GM23338 (cell line): ENCODE measurements at regions not wholly inside any gene's neighbourhood (a gene's known extent, or its start where the extent isn't known, plus 50 kb on each side); places are given as distances from the start of the nearest gene placed in this dataset.

ENCODE experiments used
- ATAC-seq: fragments of 200-7000 bp; cut with Tn5 transposase; 3 replicates; pipeline ENCODE4 v1.9.1; 2020
- DNase-seq: peaks from one replicate; pipeline ENCODE4 v3.0.0-alpha.2; 2015; ENCODE audit warnings: low spot score
- H2AFZ ChIP-seq: fragments of 200-600 bp; sonication (generic); 2 replicates; pipeline ENCODE4 v1.8.0; 2016; ENCODE audit warnings: antibody characterized with exemption, mild to moderate bottlenecking, moderate library complexity
- H3F3A ChIP-seq: fragments of 200-600 bp; sonication (generic); replicated peaks from 2 replicates; pipeline ENCODE4 v1.8.0; 2017; ENCODE audit warnings: antibody characterized with exemption, mixed run types, low read depth
- H3K27ac ChIP-seq: fragments of 200-600 bp; sonication (generic); 2 replicates; pipeline ENCODE4 v1.6.1; 2016; ENCODE audit warnings: low read depth
- H3K27me3 ChIP-seq: fragments of 200-600 bp; sonication (generic); 2 replicates; pipeline ENCODE4 v1.8.0; 2016; ENCODE audit warnings: mild to moderate bottlenecking, mixed run types, moderate library complexity; ENCODE audit not compliant: insufficient read depth
- H3K36me3 ChIP-seq: fragments of 200-600 bp; sonication (generic); 2 replicates; pipeline ENCODE4 v1.8.0; 2016; ENCODE audit warnings: mild to moderate bottlenecking; ENCODE audit not compliant: insufficient read depth
- H3K4me1 ChIP-seq: fragments of 200-600 bp; sonication (generic); 2 replicates; pipeline ENCODE4 v1.8.0; 2016; ENCODE audit warnings: mild to moderate bottlenecking, moderate library complexity; ENCODE audit not compliant: insufficient read depth
- H3K4me2 ChIP-seq: fragments of 200-600 bp; sonication (generic); 2 replicates; pipeline ENCODE4 v1.7.1; 2017; ENCODE audit warnings: mixed run types
- H3K4me3 ChIP-seq: fragments of 200-600 bp; sonication (generic); 2 replicates; pipeline ENCODE4 v1.6.1; 2016; ENCODE audit warnings: mixed run types
- H3K79me2 ChIP-seq: fragments of 200-600 bp; sonication (generic); replicated peaks from 2 replicates; pipeline ENCODE4 v1.8.0; 2017; ENCODE audit warnings: mild to moderate bottlenecking; ENCODE audit not compliant: insufficient read depth
- H3K9me2 ChIP-seq: fragments of 200-600 bp; sonication (generic); 2 replicates; pipeline ENCODE4 v1.8.0; 2017; ENCODE audit not compliant: insufficient read depth
- H4K20me1 ChIP-seq: fragments of 200-600 bp; sonication (generic); replicated peaks from 2 replicates; pipeline ENCODE4 v1.8.0; 2017; ENCODE audit warnings: mild to moderate bottlenecking; ENCODE audit not compliant: insufficient read depth
- H3K27ac Mint-ChIP-seq: 2 replicates; pipeline ENCODE4 v1.8.0; 2020; ENCODE audit warnings: inconsistent platforms, mild to moderate bottlenecking, moderate library complexity, mixed read lengths
- H3K27me3 Mint-ChIP-seq: 3 replicates; pipeline ENCODE4 v1.8.0; 2022; ENCODE audit warnings: low read depth, mild to moderate bottlenecking, moderate library complexity, mixed read lengths, inconsistent platforms; ENCODE audit not compliant: insufficient read depth, poor library complexity
- H3K36me3 Mint-ChIP-seq: 3 replicates; pipeline ENCODE4 v1.8.0; 2021; ENCODE audit warnings: low read depth, mild to moderate bottlenecking, inconsistent platforms, moderate library complexity, mixed read lengths
- H3K4me1 Mint-ChIP-seq: 3 replicates; pipeline ENCODE4 v1.8.0; 2020; ENCODE audit warnings: mild to moderate bottlenecking, inconsistent platforms, mixed read lengths
- H3K4me3 Mint-ChIP-seq: 3 replicates; pipeline ENCODE4 v1.8.0; 2021; ENCODE audit warnings: moderate library complexity, mild to moderate bottlenecking, inconsistent platforms, mixed read lengths
- H3K9me3 Mint-ChIP-seq: 3 replicates; pipeline ENCODE4 v1.8.0; 2020; ENCODE audit warnings: moderate library complexity, mild to moderate bottlenecking, inconsistent platforms, mixed read lengths
- CREB1 ChIP-seq: fragments of 250-450 bp; sonication (Bioruptor Pico); IDR thresholded peaks from 2 replicates; pipeline ENCODE4 v1.5.0; 2020; ENCODE audit warnings: low read depth, mild to moderate bottlenecking, moderate library complexity
- ETS1 ChIP-seq: IDR thresholded peaks from 2 replicates; pipeline ENCODE4 v1.6.1; 2016; ENCODE audit warnings: antibody characterized with exemption
- EZH2 ChIP-seq: fragments of 200-600 bp; sonication (generic); IDR thresholded peaks from one replicate; pipeline ENCODE4 v1.8.0; 2017; ENCODE audit warnings: antibody characterized with exemption, mild to moderate bottlenecking, low read depth; ENCODE audit not compliant: unreplicated experiment
- EZH2phosphoT487 ChIP-seq: fragments of 200-600 bp; sonication (generic); IDR thresholded peaks from one replicate; pipeline ENCODE4 v1.8.1; 2018; ENCODE audit warnings: antibody characterized with exemption; ENCODE audit not compliant: unreplicated experiment
- JUNB ChIP-seq: IDR thresholded peaks from one replicate; pipeline ENCODE4 v1.6.1; 2016; ENCODE audit warnings: antibody characterized with exemption; ENCODE audit not compliant: unreplicated experiment
- REST ChIP-seq: IDR thresholded peaks from one replicate; pipeline ENCODE4 v1.6.1; 2018; ENCODE audit warnings: antibody characterized with exemption; ENCODE audit not compliant: unreplicated experiment
- STAT1 ChIP-seq: IDR thresholded peaks from one replicate; pipeline ENCODE4 v1.6.1; 2016; ENCODE audit warnings: antibody characterized with exemption; ENCODE audit not compliant: unreplicated experiment
- ZNF114 ChIP-seq: fragments of 250-450 bp; sonication (Bioruptor Pico); IDR thresholded peaks from 2 replicates; pipeline ENCODE4 v1.5.0; 2020; ENCODE audit warnings: mild to moderate bottlenecking, moderate library complexity
- ZNF331 ChIP-seq: fragments of 250-450 bp; sonication (Bioruptor Pico); IDR thresholded peaks from 2 replicates; pipeline ENCODE4 v1.5.0; 2020; ENCODE audit warnings: low read depth, mild to moderate bottlenecking, moderate library complexity
- ZNF462 ChIP-seq: fragments of 250-450 bp; sonication (Bioruptor Pico); IDR thresholded peaks from 2 replicates; pipeline ENCODE4 v1.5.0; 2020; ENCODE audit warnings: mild to moderate bottlenecking, moderate library complexity

GRCh38 chrX:137366018-137366633 lies 199.8 kb upstream of the ZIC3 start:
- Histone ChIP-seq H3K27me3 (no peaks in the 10 kb centered on the region), H3K79me2 (no peaks in the 10 kb centered on the region), H3K4me3 (no peak overlapping the region), H3F3A (no peaks in the 10 kb centered on the region), H3K4me2 (no peak overlapping the region), H3K27ac (no peak overlapping the region), H4K20me1 (no peaks in the 10 kb centered on the region), H3K9me2 (no peaks in the 10 kb centered on the region), H3K36me3 (no peaks in the 10 kb centered on the region), H2AFZ (no peak overlapping the region), H3K4me1 (no peaks in the 10 kb centered on the region)
- H3K9me3 Mint-ChIP-seq: no peaks in the 10 kb centered on the region
- no peaks in the 10 kb centered on the region for H3K4me1 Mint-ChIP-seq
- H3K27me3 Mint-ChIP-seq: no peaks in the 10 kb centered on the region
- ATAC-seq (no peak), DNase-seq (no peak)
- TF ChIP-seq STAT1: no peak
- no peak for TF ChIP-seq REST
- TF ChIP-seq ETS1: no peak
- TF ChIP-seq ZNF114 (CRISPR knock-in tag): no peak
- no peak for TF ChIP-seq CREB1 (CRISPR knock-in tag)
- no peak for TF ChIP-seq EZH2phosphoT487
- TF ChIP-seq JUNB: no peak
- no peak for TF ChIP-seq ZNF462 (CRISPR knock-in tag)
- no peak for TF ChIP-seq ZNF331 (CRISPR knock-in tag)
- no peak for TF ChIP-seq EZH2
- no peak overlapping the region for H3K27ac Mint-ChIP-seq
- H3K36me3 Mint-ChIP-seq: no peaks in the 10 kb centered on the region
- H3K4me3 Mint-ChIP-seq: no peak overlapping the region
